Lower leg skin (tissue), 3 donors: ENCODE measurements at regions not wholly inside any gene's neighbourhood (a gene's known extent, or its start where the extent isn't known, plus 50 kb on each side); places are given as distances from the start of the nearest gene placed in this dataset.

Experiments used
- POLR2A ChIP-seq, 2 donors: fragments of 450-650 bp; IDR thresholded peaks; one replicate each; pipeline ENCODE4 v1.6.1; 2016 to 2017; ENCODE audit warnings: antibody characterized with exemption in 2 of 2, mild to moderate bottlenecking in 1 of 2, moderate library complexity in 1 of 2
- TF ChIP-seq, protein P1 (sequence below), 3 donors: fragments of 450-650 bp; IDR thresholded peaks; one replicate each; pipeline ENCODE4 v1.5.1; 2016; ENCODE audit warnings: antibody characterized with exemption in 3 of 3, mild to moderate bottlenecking in 3 of 3, moderate library complexity in 2 of 3

DNA sequence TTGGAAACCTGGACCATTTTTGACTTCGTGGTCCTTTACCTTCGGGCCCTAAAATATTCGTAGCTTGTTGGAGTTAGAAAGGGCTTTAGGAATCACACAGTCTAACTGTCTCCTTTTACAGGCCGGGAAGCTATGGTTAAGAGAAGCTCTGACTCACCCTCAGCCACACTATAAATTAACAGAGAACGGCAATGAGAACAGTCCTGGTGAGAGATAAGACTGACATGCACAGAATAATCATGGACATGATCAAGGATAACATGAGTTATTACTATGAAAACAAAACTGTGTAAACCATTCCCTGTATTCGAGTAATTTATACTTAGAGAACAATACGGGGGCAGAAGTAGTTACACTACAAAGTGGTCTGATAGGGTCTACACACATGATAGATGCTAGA is 162.5 kb upstream of the MALRD1 start:
- TF ChIP-seq, protein P1, sequence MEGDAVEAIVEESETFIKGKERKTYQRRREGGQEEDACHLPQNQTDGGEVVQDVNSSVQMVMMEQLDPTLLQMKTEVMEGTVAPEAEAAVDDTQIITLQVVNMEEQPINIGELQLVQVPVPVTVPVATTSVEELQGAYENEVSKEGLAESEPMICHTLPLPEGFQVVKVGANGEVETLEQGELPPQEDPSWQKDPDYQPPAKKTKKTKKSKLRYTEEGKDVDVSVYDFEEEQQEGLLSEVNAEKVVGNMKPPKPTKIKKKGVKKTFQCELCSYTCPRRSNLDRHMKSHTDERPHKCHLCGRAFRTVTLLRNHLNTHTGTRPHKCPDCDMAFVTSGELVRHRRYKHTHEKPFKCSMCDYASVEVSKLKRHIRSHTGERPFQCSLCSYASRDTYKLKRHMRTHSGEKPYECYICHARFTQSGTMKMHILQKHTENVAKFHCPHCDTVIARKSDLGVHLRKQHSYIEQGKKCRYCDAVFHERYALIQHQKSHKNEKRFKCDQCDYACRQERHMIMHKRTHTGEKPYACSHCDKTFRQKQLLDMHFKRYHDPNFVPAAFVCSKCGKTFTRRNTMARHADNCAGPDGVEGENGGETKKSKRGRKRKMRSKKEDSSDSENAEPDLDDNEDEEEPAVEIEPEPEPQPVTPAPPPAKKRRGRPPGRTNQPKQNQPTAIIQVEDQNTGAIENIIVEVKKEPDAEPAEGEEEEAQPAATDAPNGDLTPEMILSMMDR (IDR thresholded peaks at IDR 0.05) = no peak
- no peak for TF ChIP-seq POLR2A (IDR thresholded peaks at IDR 0.05)
